GM12872 (cell line): ENCODE measurements at regions not wholly inside any gene's neighbourhood (a gene's known extent, or its start where the extent isn't known, plus 50 kb on each side); places are given as distances from the start of the nearest gene placed in this dataset.

ENCODE experiments used
- TF ChIP-seq, protein P1 (sequence below): IDR thresholded peaks from 3 replicates; pipeline ENCODE4 v1.5.1; 2011; ENCODE audit warnings: low read depth, mild to moderate bottlenecking, low read length, moderate library complexity; ENCODE audit not compliant: insufficient read depth

DNA sequence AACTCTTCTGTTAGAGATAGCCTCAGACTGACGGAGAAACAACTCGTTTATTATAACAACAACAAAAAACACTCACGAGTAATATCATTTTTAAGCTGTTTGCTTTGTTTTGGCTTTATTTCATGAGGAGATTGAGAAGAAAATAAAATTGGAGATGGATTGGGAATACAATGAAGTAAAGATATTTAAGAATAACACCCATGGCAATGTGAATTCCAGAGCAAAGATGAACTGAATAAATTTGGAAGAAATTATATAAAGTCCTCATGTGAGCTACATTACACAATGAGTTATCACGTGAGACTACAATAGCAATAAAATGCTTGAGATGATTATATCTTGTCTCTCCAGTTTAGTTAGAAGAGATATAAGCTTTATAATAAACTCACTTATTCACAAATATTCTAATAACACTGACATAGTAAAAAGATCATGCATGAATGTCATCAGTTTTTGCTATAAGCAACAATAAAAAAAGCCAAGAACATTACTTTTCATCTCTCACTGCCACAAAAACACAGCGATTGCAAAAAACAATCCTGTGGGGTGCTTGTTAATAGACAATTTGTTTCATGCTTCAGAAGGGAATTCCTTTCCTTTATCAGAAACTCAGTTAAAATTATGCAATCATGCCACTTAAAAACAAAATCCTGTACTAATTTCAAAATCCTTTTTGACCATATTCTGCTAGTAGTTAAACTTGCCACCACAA, 696.7 kb upstream of the MARCKS start:
- TF ChIP-seq, protein P1, sequence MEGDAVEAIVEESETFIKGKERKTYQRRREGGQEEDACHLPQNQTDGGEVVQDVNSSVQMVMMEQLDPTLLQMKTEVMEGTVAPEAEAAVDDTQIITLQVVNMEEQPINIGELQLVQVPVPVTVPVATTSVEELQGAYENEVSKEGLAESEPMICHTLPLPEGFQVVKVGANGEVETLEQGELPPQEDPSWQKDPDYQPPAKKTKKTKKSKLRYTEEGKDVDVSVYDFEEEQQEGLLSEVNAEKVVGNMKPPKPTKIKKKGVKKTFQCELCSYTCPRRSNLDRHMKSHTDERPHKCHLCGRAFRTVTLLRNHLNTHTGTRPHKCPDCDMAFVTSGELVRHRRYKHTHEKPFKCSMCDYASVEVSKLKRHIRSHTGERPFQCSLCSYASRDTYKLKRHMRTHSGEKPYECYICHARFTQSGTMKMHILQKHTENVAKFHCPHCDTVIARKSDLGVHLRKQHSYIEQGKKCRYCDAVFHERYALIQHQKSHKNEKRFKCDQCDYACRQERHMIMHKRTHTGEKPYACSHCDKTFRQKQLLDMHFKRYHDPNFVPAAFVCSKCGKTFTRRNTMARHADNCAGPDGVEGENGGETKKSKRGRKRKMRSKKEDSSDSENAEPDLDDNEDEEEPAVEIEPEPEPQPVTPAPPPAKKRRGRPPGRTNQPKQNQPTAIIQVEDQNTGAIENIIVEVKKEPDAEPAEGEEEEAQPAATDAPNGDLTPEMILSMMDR: no peak

DNA sequence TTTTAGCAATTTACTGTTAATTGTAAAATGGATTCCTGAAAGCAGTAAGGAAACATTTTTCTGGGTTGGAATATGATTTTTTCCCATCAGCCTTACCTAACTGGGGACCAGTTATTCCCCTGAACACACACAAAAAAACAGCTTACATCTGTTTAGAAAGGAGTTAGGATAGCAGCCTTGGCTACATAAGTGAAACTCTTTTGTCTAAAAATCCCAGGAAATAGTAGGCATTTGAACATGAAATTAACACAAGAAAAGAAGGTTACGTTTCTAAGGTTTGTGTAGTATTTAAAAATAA, 696.2 kb upstream of the MARCKS start:
- TF ChIP-seq, protein P1: no peak

DNA sequence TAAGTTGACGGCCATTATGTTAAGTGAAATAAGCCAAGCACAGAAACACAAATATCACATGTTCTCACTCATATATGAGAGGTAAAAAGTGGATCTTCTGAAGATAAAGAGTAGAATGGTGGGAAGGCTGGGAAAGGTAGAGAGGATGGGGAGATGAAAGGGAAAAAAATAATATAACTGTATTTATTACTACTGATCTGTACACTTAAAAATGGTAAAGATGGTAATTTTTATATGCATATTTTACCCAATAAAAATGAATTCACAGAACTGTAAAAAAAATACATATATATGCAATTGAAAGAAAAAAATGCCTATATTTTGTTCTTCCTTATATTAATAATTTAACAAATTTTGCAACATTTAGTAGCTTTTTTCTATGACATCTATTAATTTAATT, 694.4 kb upstream of the MARCKS start:
- TF ChIP-seq, protein P1: no peak

DNA sequence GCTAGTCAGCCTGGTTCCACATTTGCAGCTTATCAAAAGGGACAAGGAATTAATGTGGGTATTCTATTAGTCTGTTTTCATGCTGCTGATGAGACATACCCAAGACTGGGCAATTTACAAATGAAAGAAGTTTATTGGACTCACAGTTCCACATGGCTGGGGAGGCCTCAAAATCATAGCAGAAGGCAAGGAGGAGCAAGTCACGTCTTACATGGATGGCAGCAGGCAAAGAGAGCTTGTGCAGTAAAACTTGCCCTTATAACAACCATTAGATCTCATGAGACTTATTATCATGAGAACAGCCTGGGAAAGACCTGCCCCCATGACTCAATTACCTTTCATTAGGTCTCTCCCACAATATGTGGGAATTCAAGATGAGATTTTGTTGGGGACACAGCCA, 689.1 kb upstream of the MARCKS start:
- TF ChIP-seq, protein P1: no peak

DNA sequence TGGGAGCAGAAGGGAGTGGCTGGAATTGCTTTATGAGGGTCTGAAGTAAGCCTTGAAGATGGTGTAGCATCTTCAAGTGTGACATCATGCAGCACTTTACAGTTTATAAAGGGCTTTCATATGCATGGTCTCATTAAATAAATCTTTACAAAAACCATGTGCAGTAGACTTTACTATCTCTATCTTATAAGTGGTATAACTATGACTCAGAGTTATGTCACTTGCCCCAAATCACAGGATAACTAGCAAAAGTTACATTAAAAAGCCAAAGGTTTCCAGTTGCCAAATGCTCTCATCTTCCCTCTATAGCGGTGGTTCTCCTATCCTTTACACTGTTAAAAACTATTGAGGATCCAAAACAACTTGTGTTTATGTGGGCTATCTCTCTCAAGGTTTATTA, 687.7 kb upstream of the MARCKS start:
- TF ChIP-seq, protein P1: no peak

DNA sequence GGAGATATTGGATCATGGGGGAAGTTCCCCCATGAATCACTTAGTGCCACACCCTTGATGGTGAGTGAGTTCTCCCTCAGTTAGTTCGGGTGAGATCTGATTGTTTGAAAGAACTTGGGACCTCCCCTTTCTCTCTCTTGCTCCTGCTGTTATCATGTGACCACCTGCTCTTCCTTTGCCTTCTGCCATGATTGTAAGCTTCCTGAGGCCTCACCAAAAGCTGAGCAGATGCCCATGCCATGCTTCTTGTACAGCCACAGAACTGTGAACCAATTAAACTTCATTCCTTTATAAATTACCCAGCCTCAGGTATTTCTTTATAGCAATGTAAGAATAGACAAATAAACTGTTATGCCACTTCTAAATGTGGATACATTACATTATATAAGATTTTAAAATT, 686.7 kb upstream of the MARCKS start:
- TF ChIP-seq, protein P1: no peak

DNA sequence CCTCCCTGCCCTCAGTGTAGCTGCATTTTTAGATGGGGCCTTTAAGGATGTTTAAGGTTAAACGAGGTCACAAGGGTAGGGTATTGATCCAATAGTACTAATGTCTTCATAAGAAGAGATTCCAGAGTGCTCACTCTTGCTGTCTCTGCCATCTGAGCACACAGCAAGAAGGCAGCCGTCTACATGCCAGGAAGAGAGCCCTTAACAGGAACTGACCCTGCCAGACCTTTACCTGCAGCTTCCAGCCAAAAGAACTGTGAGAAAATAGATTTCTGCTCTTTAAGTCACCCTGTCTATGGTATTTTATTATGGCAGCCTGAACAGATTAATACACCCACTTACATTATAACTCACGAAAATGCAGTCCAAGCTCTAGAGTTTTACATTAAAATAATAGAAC, 685.3 kb upstream of the MARCKS start:
- TF ChIP-seq, protein P1: no peak
